ENCODE measurements at regions not wholly inside any gene's neighbourhood (a gene's known extent, or its start where the extent isn't known, plus 50 kb on each side); places are given as distances from the start of the nearest gene placed in this dataset.
"Not testable (repeated sequence)": the region's sequence is repeated elsewhere in the genome, so short reads cannot be mapped to it uniquely, and the experiment has no call there.

DNA sequence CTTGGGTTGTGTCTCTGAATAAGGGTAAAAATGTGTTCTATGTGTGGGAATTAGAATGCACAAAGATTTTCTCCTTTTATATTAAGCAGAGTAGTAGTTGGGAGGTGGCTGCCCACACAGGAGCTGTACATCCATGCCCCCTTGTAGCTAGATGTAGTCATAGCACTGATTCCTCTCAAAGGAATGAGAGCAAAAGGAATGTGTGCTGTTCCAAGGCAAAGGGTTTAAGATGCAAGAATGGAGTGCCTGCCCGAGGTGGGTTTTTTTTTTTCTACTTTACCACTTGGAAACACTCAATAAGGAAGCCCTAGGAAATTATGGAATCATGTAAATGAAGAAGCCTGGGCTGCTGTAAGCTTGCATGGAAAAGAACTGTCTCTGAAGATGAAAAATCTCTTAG is 2183.2 kb upstream of the AGA start:
- no peak for DNase-seq

DNA sequence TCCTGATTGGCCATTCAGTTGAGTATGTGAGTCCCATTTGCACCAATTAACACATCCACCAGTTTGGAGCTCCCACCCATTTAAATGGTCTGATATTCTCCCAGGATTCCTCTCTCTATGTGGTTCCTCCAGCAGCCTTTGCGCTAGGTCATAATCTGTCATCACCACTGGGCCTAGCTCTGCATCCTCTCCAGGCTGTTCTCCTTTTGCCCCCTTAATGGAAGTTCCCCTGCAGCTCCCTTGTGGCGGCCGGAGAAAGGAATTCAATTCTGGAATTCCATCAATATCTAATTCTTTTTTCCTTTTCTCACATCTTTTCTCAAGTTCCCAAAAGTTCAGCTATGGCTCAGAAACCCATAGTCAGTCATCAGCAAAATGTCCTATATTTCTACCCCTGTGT is 2184.4 kb upstream of the AGA start:
- DNase-seq, result no peak

DNA sequence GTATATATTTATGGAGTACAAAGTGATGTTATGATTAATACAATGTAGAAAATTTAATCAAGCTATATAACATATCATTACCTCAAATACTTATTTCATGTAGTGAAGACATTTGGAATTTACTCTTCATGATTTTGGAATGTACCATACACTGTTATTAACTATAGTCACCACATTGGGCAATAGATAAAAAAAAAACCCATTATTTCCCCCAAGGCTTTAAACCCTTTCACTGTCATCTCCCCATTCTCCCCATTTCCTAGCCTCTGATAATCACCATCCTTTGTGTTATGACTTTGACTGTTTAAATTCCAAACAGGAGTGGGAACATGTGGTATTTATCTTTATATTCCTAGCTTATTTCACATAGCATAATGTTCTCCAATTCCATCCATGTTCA is 2189.1 kb upstream of the AGA start:
- no peak for DNase-seq

- DNase-seq, result no peak
Observed at GRCh38 chr4:179634862-179635261, 2192.6 kb upstream of the AGA start.

GRCh38 chr4:179662522-179662921 is 2220.3 kb upstream of the AGA start:
- DNase-seq, result no peak

- DNase-seq, result no peak
Observed at GRCh38 chr4:179663641-179664429, 2221.6 kb upstream of the AGA start.

DNA sequence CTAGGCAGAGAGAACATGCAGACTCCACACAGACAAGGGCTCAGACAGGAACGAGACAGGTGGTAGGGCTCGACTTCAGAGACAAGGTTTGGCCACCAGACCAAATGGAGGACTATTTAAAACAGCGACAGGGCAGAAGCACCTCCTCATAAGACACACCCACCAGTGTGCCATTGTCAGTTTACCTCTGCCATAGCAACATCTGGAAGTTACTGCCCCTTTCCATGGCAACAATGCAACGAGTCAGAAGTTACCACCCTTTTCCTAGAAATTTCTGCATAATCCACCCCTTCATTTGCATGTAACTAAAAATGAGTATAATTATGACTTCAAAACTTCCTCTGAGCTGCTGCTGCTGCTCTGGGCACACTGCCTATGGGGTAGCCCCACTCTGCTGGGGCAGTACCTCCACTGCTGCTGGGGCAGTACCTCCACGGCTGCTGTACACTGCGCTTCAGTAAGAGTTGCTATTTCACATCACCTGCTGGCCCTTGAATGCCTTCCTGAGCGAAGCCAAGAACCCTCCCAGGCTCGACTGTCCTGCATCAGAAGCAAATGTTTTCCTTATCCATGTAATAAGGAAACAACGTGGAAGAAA is 2222.3 kb upstream of the AGA start:
- no peak for DNase-seq

- no peak for DNase-seq
Observed at GRCh38 chr4:179666226-179666625, 2224.0 kb upstream of the AGA start.

DNA sequence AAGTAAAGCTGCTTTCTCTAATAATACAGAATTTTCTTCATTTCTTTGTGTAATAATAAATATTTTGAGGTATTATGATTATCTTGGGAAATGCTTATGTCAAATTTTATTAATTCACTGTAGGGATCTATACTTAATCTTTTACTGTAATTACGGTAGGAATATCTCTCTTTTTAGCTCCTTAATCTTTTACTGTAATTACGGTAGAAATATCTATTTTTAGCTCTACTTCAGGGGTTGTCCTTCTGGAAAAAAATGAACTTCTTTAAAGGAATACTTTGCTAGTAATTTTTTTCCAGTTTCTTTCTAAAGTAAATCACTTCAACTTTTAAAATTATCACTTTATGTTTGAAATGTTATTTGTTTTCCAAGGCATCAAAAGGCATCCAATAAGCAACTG is 2229.4 kb upstream of the AGA start:
- no peak for DNase-seq

DNA sequence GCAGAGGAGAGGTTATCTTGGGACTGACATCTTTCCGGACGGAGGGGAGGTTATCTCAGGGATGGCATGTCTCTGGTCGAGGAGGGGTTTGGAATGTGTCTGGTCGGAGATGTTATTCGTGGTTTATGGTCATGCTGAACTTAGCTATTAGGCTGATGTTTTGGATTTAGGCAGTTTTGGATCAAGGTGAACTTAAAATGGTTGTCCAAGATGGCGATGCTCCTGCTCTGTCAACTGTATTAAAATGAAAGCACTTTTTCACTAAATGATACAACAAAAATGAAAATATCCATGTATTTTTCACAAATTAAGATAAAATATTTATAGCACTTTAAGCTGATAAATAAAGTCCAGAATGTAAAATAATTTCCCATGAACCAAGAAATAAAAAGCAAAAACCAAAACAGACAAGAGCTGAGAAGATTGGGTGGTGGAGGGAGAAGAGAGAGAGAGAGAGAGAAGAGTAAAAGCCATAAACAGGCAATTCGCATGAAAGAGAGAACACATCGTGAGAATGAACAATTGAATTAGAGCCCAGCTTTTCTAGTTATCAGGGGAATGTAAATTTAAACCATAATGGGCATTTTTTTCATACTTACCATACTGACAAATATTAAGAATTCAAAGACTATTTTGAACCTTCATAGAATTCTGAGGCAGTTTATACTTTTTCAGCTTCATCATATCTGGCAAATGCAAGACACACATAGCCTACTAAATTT is 2236.0 kb upstream of the AGA start:
- DNase-seq, result no peak

- DNase-seq, result not testable (repeated sequence)
Observed at GRCh38 chr4:179683661-179684060, 2241.4 kb upstream of the AGA start.

DNA sequence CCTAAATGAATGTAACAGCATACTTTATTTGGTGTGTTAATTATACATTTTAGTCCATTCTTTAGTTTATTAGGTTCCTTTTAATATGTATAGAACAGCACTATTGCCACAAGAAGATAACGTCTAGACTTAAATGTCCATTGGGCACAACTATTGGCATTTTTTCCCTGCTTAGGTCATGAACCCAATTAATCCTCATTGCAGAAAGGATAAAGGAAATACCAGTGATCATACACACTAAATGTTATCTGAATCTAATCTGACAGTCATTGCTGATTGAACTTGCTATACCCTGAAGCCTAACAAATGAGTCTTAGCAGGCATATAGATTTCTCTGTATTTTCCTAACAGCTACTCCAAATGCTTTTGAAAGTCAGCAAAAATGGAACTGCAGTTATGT is 2250.0 kb upstream of the AGA start:
- DNase-seq, result no peak

GRCh38 chr4:179695175-179695574 is 2252.9 kb upstream of the AGA start:
- no peak for DNase-seq

- no peak for DNase-seq
Observed at GRCh38 chr4:179698321-179698720, 2256.1 kb upstream of the AGA start.

DNA sequence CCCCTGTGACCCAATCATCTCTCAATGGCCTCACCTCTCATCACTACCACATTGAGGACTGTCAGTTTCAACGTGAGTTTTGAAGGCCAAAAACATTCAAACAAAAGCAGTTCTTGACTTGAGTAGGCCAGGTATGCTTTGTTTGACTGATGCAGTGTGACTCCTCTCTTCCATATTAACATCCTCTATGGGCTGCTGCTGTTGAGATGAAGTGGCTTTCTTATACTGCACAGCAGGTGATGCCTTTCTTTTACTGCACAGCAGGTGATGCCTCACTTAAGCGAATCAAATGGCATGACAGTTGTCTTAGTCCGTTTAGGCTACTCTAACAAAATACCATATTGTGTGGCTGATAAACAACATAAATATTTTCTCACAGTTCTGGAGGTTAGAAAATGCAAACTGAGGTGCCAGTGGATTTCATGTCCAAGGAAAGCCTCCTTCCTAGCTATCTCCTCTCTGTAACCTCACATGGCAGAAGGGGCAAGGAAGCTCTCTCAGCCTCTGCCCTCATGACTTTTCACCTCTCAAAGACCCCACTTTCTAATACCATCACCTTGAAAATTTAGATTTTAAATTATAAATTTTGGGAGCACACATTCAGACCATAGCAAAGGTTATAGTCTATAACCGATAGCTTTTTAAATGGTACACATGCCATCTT is 2267.9 kb upstream of the AGA start:
- no peak for DNase-seq

DNA sequence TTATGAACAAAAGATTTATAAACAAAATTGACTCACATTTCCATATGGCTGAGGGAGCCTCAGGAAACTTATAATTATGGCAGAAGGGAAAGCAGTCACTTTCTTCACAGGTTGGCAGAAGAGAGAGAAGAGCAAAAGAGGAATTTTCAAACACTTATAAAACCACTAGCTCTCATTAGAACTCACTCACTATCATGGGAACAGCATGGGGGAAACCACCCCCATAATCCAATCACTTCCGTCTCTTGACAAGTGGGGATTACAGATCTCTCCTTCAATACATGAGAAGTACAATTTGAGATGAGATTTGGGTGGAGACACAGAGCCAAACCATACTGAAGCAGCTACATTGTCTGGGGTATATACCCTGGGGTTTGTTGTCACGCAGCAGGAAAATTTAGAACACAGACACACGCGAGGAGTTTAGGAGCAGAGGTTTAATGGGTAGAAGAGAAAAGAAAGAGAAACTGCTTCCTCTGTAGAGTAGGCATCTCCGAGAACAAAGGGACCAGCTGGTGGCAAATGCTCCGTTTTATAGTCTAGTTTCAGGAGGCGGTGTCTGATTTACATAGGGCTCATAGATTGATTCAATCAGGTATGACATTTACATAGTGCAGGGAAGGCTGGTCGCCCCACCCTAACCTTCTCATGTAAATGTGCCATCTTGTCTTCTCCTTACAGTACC is 2277.7 kb upstream of the AGA start:
- DNase-seq, result no peak

DNA sequence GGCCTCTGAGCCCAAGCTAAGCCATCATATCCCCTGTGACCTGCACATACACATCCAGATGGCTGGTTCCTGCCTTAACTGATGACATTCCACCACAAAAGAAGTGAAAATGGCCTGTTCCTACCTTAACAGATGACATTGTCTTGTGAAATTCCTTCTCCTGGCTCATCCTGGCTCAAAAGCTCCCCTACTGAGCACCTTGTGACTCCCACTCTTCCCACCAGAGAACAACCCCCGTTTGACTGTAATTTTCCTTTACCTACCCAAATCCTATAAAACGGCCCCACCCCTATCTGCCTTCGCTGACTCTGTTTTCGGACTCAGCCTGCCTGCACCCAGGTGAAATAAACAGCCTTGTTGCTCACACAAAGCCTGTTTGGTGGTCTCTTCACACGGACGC is 2284.3 kb upstream of the AGA start:
- not testable (repeated sequence) for DNase-seq

DNA sequence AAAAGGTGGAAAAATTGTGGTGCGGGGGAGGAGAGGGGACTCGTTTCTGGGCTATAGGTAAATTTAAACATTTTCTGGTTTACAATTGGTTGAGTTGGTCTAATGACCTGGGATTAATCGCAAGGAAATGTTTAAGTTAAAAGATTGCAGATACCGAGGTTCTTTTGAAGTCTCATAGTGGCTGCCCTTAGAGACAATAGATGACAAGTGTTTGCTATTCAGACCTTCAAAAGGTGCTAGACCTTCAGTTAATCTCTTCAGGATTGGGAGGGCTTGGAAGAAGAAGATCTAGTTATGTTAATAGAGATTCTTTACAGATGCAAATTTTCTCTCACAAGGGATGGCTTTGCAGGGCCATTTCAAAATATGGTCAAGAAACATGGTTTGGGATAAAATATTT is 2286.1 kb upstream of the AGA start:
- no peak for DNase-seq

DNA sequence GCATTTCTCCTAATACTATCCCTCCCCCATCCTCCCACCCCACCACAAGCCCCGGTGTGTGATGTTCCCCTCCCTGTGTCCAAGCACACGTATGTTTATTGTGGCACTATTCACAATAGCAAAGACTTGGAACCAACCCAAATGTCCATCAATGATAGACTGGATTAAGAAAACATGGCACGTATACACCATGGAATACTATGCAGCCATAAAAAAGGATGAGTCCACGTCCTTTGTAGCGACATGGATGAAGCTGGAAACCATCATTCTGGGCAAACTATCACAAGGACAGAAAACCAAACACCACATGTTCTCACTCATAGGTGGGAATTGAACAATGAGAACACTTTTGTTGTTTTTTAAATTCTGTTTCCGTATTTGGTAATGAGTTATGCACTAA is 2294.6 kb upstream of the AGA start:
- not testable (repeated sequence) for DNase-seq

DNA sequence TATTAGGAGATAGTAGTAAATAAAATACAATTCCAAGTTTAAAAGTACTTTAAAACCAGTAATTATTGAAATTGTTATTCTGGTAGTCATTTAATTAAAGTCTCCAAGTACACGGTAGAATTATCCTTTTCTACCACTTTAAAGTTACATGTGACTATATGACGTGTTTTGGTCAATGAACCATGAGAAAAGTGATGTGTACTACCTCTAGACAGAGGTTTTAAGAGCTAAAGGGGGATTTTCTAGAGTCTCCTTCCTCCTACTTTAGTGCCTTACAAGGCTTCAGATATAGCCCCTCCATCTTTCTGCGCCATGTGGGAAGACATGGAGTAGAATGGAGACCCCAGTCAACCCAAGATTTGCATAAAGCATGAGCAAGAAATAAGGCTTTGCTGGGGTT is 2296.6 kb upstream of the AGA start:
- no peak for DNase-seq

DNA sequence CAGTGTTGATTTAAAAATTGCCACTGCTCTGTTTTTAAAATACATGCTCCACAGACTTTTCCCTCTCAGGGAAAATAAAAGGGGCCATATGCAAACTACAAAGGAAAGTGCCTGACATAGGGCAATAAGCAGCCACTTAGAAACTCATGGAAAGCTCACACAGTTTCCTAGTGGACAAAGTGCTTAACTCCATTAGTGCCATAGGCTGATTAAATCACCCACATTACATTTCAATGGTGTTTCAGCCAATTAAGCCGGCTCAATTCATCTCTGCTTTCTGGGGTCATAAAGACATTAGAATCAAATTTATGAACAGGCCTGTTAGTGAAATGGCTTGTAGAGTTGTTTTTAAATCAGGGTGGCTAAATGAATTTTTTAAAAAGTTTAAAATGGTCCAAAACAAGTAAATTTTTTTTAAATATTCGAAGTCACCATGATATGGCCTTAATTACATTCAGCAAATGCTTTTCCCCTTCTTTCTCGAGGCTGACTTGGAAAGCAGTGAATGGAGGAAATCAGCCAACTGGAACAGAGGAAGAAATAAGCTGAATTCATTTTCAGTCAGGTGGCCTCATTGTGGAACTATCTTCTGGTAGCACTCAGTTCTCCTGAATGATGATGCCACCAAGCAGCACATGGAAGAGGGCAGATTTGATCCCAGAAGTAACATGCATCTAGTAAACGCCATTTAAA is 2305.1 kb upstream of the AGA start:
- no peak for DNase-seq

DNA sequence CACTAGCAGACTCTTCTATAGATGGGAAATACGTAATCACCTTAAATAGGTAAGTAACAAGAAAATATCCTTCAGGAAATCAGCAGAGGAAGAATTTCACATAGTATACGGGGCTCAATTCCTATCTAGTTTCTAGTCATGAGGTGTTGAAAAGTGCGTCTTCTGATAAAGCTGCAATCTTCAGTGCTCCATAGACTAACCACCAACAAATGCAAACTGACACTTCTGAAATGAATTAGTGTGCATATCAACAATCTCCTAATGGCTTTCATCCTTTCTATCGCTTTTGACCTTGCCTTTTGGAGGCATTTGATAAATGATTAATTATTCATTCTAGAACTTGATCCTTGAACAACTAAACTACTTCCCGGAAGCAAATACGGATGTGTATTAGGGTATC is 2306.6 kb upstream of the AGA start:
- no peak for DNase-seq
